ENCODE measurements at regions not wholly inside any gene's neighbourhood (a gene's known extent, or its start where the extent isn't known, plus 50 kb on each side); places are given as distances from the start of the nearest gene placed in this dataset.
"Not testable (repeated sequence)": the region's sequence is repeated elsewhere in the genome, so short reads cannot be mapped to it uniquely, and the experiment has no call there.

GRCh38 chr1:83055391-83056170, 943.4 kb downstream of the TTLL7 start:
- H3K27ac ChIP-seq = no peak overlapping the region
- TF ChIP-seq, protein P1, sequence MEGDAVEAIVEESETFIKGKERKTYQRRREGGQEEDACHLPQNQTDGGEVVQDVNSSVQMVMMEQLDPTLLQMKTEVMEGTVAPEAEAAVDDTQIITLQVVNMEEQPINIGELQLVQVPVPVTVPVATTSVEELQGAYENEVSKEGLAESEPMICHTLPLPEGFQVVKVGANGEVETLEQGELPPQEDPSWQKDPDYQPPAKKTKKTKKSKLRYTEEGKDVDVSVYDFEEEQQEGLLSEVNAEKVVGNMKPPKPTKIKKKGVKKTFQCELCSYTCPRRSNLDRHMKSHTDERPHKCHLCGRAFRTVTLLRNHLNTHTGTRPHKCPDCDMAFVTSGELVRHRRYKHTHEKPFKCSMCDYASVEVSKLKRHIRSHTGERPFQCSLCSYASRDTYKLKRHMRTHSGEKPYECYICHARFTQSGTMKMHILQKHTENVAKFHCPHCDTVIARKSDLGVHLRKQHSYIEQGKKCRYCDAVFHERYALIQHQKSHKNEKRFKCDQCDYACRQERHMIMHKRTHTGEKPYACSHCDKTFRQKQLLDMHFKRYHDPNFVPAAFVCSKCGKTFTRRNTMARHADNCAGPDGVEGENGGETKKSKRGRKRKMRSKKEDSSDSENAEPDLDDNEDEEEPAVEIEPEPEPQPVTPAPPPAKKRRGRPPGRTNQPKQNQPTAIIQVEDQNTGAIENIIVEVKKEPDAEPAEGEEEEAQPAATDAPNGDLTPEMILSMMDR (IDR thresholded peaks at IDR 0.05) = no peak
- no peak for DNase-seq
- no peak for ATAC-seq
- no peak overlapping the region for H3K4me3 ChIP-seq
- no peaks in the 10 kb centered on the region for H3K27me3 ChIP-seq
- H3K4me1 ChIP-seq = peaks cover 0 to 3% of the 10 kb centered on the region in 2 donors
- H3K36me3 ChIP-seq = no peaks in the 10 kb centered on the region
- H3K9me3 ChIP-seq = peaks cover 0 to 12% of the 10 kb centered on the region in 2 donors
- intact Hi-C loops (cut with DNase I) = no loop called here

DNA sequence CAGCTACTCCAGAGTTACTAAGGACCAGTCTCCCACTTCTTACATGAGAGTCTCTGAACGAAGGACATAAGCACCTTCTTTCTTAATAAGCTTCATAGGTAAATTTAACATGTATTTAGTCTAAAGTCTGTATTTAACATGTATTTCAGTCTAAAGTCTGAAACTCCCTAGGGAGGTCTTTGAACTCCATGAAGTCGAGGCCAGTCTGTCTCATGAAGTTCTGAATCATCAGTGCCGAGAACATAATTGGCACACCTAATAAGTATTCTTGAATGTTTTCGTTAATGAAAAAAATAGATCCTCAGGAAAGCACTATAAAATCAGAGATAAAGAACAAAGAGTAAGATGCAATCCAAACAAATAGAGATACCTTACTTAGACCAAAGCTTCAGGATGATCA, 945.5 kb downstream of the TTLL7 start:
- Histone ChIP-seq H3K27me3 (no peaks in the 10 kb centered on the region), H3K4me1 (no peaks in the 10 kb centered on the region), H3K27ac (no peak overlapping the region), H3K4me3 (no peak overlapping the region), H3K36me3 (no peaks in the 10 kb centered on the region), H3K9me3 (peaks cover 0 to 19% of the 10 kb centered on the region in 2 donors)
- ATAC-seq = no peak
- intact Hi-C loops (cut with DNase I) = no loop called here
- no peak for DNase-seq
- TF ChIP-seq, protein P1 (IDR thresholded peaks at IDR 0.05) = no peak

GRCh38 chr1:83052865-83053264, 946.1 kb downstream of the TTLL7 start:
- no peak for ATAC-seq
- no peak for DNase-seq
- TF ChIP-seq, protein P1 (IDR thresholded peaks at IDR 0.05) = no peak

GRCh38 chr1:83051053-83051452, 947.9 kb downstream of the TTLL7 start:
- H3K4me1 ChIP-seq; H3K36me3 ChIP-seq; DNase-seq; H3K4me3 ChIP-seq; H3K27ac ChIP-seq; H3K27me3 ChIP-seq; ATAC-seq; intact Hi-C loops (cut with DNase I): not testable (repeated sequence)
- peaks cover 0 to 19% of the 10 kb centered on the region in 2 donors for H3K9me3 ChIP-seq

More at GRCh38 chr1:83052865-83053264, 946.1 kb downstream of the TTLL7 start:
- intact Hi-C loops (cut with DNase I) = no loop called here
- H3K36me3 ChIP-seq = no peaks in the 10 kb centered on the region
- no peak overlapping the region for H3K4me3 ChIP-seq
- H3K27me3 ChIP-seq = no peaks in the 10 kb centered on the region
- H3K27ac ChIP-seq = no peak overlapping the region
- H3K4me1 ChIP-seq = no peaks in the 10 kb centered on the region
- peaks cover 0 to 19% of the 10 kb centered on the region in 2 donors for H3K9me3 ChIP-seq

GRCh38 chr1:83043244-83043643, 955.7 kb downstream of the TTLL7 start:
- no peaks in the 10 kb centered on the region for H3K9me3 ChIP-seq
- TF ChIP-seq, protein P1 (IDR thresholded peaks at IDR 0.05) = no peak
- intact Hi-C loops (cut with DNase I) = no loop called here
- H3K36me3 ChIP-seq = no peaks in the 10 kb centered on the region
- no peaks in the 10 kb centered on the region for H3K4me1 ChIP-seq
- no peak overlapping the region for H3K4me3 ChIP-seq
- no peak for ATAC-seq
- no peaks in the 10 kb centered on the region for H3K27me3 ChIP-seq
- H3K27ac ChIP-seq = no peak overlapping the region
- DNase-seq = no peak

- H3K36me3 ChIP-seq; DNase-seq; ATAC-seq; H3K27me3 ChIP-seq; intact Hi-C loops (cut with DNase I); H3K4me3 ChIP-seq; H3K4me1 ChIP-seq; H3K27ac ChIP-seq: not testable (repeated sequence)
- peaks cover 0 to 24% of the 10 kb centered on the region in 2 donors for H3K9me3 ChIP-seq
Observed at GRCh38 chr1:83039091-83039490, 959.8 kb downstream of the TTLL7 start.

Measured in left lung (tissue), 4 donors.